Parathyroid adenoma (tissue), 2 donors: ENCODE measurements at regions not wholly inside any gene's neighbourhood (a gene's known extent, or its start where the extent isn't known, plus 50 kb on each side); places are given as distances from the start of the nearest gene placed in this dataset.

Experiments
- H2AFZ ChIP-seq: fragments of 300-600 bp; sonication (generic); one replicate; pipeline ENCODE4 v1.7.0; 2017; ENCODE audit warnings: antibody characterized with exemption, mild to moderate bottlenecking
- H3K27ac ChIP-seq: fragments of 300-600 bp; sonication (generic); one replicate; pipeline ENCODE4 v1.7.0; 2017
- H3K27me3 ChIP-seq: fragments of 300-600 bp; sonication (generic); one replicate; pipeline ENCODE4 v1.7.0; 2017; ENCODE audit warnings: low read length; ENCODE audit not compliant: control insufficient read depth, insufficient read depth
- H3K36me3 ChIP-seq: fragments of 300-600 bp; sonication (generic); one replicate; pipeline ENCODE4 v1.7.0; 2017; ENCODE audit warnings: low read length; ENCODE audit not compliant: control insufficient read depth, insufficient read depth
- H3K4me1 ChIP-seq: fragments of 300-600 bp; sonication (generic); one replicate; pipeline ENCODE4 v1.7.0; 2017; ENCODE audit warnings: control low read depth
- H3K4me2 ChIP-seq: fragments of 300-600 bp; sonication (generic); one replicate; pipeline ENCODE4 v1.7.0; 2017; ENCODE audit warnings: low read length
- H3K4me3 ChIP-seq: fragments of 300-600 bp; sonication (generic); one replicate; pipeline ENCODE4 v1.7.0; 2017; ENCODE audit warnings: low read depth, low read length
- H3K79me2 ChIP-seq: fragments of 300-600 bp; sonication (generic); one replicate; pipeline ENCODE4 v1.7.0; 2017; ENCODE audit warnings: control low read depth
- H3K9ac ChIP-seq: fragments of 300-600 bp; sonication (generic); one replicate; pipeline ENCODE4 v1.7.0; 2017; ENCODE audit warnings: mild to moderate bottlenecking
- H3K9me3 ChIP-seq: fragments of 300-600 bp; sonication (generic); one replicate; pipeline ENCODE4 v1.7.0; 2017; ENCODE audit warnings: low read length; ENCODE audit not compliant: control insufficient read depth
- TF ChIP-seq, protein P1 (sequence below): fragments of 300-600 bp; sonication (generic); IDR thresholded peaks from one replicate; pipeline ENCODE4 v1.7.0; 2017; ENCODE audit warnings: antibody characterized with exemption, mild to moderate bottlenecking
- donor health status: primary hyperparathyroidism.

DNA sequence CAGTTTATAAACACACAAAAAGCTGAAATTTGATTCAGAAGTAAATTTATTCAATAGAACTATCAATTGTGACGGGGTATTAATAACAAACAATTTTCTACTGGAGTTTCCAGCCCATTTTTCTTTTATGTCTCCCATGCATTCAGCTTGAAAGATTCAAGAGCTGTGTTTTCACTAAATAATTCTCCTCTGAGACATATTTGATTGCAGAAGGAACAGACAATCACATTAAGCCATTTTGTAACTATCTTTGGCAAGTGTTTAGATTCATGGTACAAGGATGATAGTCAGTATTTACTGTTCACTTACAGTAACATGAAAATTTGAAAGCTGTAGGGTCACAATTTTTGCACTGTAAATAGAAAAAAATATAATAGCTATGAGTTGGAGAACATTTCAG lies 198.4 kb upstream of the TACR3 start:
- H3K36me3 ChIP-seq: no peaks in the 10 kb centered on the region
- no peaks in the 10 kb centered on the region for H3K9me3 ChIP-seq
- H3K4me3 ChIP-seq: no peak overlapping the region
- no peaks in the 10 kb centered on the region for H3K27me3 ChIP-seq
- H3K79me2 ChIP-seq: no peaks in the 10 kb centered on the region
- H3K9ac ChIP-seq: no peak overlapping the region
- TF ChIP-seq, protein P1, sequence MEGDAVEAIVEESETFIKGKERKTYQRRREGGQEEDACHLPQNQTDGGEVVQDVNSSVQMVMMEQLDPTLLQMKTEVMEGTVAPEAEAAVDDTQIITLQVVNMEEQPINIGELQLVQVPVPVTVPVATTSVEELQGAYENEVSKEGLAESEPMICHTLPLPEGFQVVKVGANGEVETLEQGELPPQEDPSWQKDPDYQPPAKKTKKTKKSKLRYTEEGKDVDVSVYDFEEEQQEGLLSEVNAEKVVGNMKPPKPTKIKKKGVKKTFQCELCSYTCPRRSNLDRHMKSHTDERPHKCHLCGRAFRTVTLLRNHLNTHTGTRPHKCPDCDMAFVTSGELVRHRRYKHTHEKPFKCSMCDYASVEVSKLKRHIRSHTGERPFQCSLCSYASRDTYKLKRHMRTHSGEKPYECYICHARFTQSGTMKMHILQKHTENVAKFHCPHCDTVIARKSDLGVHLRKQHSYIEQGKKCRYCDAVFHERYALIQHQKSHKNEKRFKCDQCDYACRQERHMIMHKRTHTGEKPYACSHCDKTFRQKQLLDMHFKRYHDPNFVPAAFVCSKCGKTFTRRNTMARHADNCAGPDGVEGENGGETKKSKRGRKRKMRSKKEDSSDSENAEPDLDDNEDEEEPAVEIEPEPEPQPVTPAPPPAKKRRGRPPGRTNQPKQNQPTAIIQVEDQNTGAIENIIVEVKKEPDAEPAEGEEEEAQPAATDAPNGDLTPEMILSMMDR: no peak
- H3K4me1 ChIP-seq: no peaks in the 10 kb centered on the region
- no peak overlapping the region for H3K4me2 ChIP-seq
- H3K27ac ChIP-seq: no peak overlapping the region
- no peak overlapping the region for H2AFZ ChIP-seq

DNA sequence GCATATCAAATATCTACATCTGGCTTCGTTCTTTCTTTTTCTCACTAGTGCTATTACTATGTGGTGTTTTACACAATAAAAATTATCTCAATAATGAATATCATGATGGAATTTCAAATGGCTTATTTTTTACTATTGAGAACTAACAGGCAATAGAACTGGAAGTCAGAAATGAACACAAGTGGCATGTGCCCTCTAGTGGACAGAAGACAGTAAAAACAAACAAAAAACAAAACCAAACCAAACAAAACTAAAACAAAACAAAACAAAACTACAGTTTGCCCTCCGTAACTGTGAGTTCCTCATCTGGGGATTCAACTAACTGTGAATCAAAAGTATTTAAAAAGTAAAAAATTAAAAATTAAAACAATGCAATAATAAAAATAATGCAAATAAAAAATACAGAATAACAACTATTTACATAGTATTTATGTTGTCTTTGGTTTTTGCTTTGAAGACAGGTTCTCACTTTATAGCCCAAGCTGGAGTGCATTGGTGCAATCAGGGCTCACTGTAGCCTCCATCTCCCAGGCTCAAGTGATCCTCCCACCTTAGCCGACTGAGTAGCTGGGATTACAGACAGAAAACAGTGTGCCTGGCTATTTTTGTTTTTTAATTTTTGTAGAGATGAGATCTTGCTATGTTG lies 195.6 kb upstream of the TACR3 start:
- TF ChIP-seq, protein P1: no peak
- no peaks in the 10 kb centered on the region for H3K27me3 ChIP-seq
- H3K4me3 ChIP-seq: no peak overlapping the region
- no peaks in the 10 kb centered on the region for H3K4me1 ChIP-seq
- H3K4me2 ChIP-seq: no peak overlapping the region
- no peaks in the 10 kb centered on the region for H3K36me3 ChIP-seq
- no peak overlapping the region for H3K27ac ChIP-seq
- H3K9me3 ChIP-seq: no peaks in the 10 kb centered on the region
- no peak overlapping the region for H2AFZ ChIP-seq
- H3K9ac ChIP-seq: no peak overlapping the region
- no peaks in the 10 kb centered on the region for H3K79me2 ChIP-seq

DNA sequence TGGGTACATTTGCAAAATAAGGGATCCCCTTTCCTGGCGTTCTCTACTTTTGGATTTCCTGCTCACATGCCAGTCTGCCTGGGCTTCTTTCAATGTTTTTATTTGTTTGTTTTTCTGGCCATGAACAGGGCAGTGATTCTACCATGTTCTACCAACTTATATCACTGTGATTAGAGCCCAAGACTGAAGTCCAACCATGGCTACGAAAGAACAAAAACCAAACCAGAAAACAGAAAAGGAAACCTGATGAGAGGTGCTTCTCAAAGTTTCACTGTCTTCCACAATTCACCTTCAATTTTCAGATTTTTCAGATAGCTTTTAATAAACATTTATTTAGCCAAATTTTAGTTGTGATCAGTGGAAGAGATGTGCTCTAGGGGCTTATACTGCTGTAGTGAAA lies 187.6 kb upstream of the TACR3 start:
- Histone ChIP-seq H2AFZ (no peak overlapping the region), H3K9ac (no peak overlapping the region), H3K4me1 (no peaks in the 10 kb centered on the region), H3K4me3 (no peak overlapping the region), H3K27me3 (no peaks in the 10 kb centered on the region), H3K4me2 (no peak overlapping the region), H3K9me3 (no peaks in the 10 kb centered on the region), H3K79me2 (no peaks in the 10 kb centered on the region), H3K27ac (no peak overlapping the region), H3K36me3 (no peaks in the 10 kb centered on the region)
- TF ChIP-seq, protein P1: no peak

DNA sequence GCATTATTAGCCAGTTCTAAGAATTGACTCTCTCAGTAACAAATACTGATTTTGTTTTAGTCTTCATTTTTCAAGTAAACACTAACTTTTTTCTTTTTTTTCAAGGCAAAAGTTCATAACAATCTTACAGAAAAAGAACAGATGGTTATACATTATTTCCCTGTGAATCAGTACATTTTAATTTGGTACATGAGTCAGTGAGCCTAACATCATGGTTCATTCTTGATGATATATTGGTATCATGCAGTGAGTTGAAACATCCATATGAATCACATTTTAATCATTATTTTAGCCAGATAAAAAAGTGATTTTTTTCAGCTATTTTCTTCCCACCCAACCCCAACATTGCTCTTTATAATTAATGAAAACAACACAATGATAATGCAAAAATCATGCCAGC lies 184.3 kb upstream of the TACR3 start:
- Histone ChIP-seq H3K36me3 (no peaks in the 10 kb centered on the region), H3K4me2 (no peak overlapping the region), H2AFZ (no peak overlapping the region), H3K27ac (no peak overlapping the region), H3K4me1 (no peaks in the 10 kb centered on the region), H3K9ac (no peak overlapping the region), H3K79me2 (no peaks in the 10 kb centered on the region), H3K27me3 (no peaks in the 10 kb centered on the region), H3K4me3 (no peak overlapping the region), H3K9me3 (no peaks in the 10 kb centered on the region)
- TF ChIP-seq, protein P1: no peak

DNA sequence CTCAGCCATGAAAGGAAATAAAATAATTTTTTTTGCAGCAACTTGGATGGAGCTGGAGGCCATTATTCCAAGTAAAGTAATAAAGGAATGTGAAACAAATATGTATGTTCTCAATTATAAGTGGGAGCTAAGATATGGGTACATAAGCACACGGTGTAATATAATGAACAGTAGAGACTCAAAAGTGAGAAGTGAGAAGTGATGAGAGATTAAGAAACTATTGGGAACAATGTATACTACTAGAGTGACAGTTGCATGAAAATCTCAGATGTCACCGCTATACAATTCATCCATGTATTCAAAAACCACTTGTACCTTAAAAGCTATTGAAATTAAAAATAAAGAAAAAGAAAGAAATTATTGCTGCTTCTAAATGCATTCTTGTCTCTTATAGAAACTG lies 182.9 kb upstream of the TACR3 start:
- Histone ChIP-seq H3K27me3 (no peaks in the 10 kb centered on the region), H3K27ac (no peak overlapping the region), H3K36me3 (no peaks in the 10 kb centered on the region), H3K4me1 (no peaks in the 10 kb centered on the region), H3K9ac (no peak overlapping the region), H3K4me2 (no peak overlapping the region), H3K79me2 (no peaks in the 10 kb centered on the region), H2AFZ (no peak overlapping the region), H3K4me3 (no peak overlapping the region), H3K9me3 (no peaks in the 10 kb centered on the region)
- TF ChIP-seq, protein P1: no peak
